Transverse colon (tissue), 4 donors: ENCODE measurements at regions not wholly inside any gene's neighbourhood (a gene's known extent, or its start where the extent isn't known, plus 50 kb on each side); places are given as distances from the start of the nearest gene placed in this dataset.

Experiments used
- DNase-seq: peaks from one replicate; pipeline ENCODE4 v3.0.0-alpha.2; 2019
- H3K27ac ChIP-seq, 4 donors: fragments of 200-600 bp; sonication (generic); 2 replicates each; pipeline ENCODE4 v1.5.1; 2016 to 2018; ENCODE audit warnings: inconsistent platforms in 4 of 4
- H3K27me3 ChIP-seq: fragments of 200-600 bp; sonication (generic); 2 replicates; pipeline ENCODE4 v1.5.1; 2017; ENCODE audit warnings: inconsistent platforms
- H3K36me3 ChIP-seq, 4 donors: fragments of 200-600 bp; sonication (generic); 2 replicates each; pipeline ENCODE4 v1.5.1; 2017 to 2019; ENCODE audit warnings: inconsistent platforms in 4 of 4
- H3K4me1 ChIP-seq, 4 donors: fragments of 200-600 bp; sonication (generic); 2 replicates each; pipeline ENCODE4 v1.5.1; 2017 to 2020; ENCODE audit warnings: inconsistent platforms in 4 of 4
- H3K4me3 ChIP-seq, 4 donors: fragments of 200-600 bp; sonication (generic); 1 replicate in 1 of 4; 2 replicates in 3 of 4; pipeline versions ENCODE4 v1.5.1 to v1.6.1; 2017 to 2019; ENCODE audit warnings: inconsistent platforms in 4 of 4
- H3K9me3 ChIP-seq, 2 donors: fragments of 200-600 bp; sonication (generic); 2 replicates each; pipeline ENCODE4 v1.5.1; 2017 to 2019; ENCODE audit warnings: inconsistent platforms in 2 of 2
- CTCF ChIP-seq, 5 experiments: fragments of 200-600 bp in 3 of 5; fragments of 450-650 bp in 2 of 5; sonication (generic) in 3 of 5; IDR thresholded peaks; 1 replicate in 2 of 5; 2 replicates in 3 of 5; pipeline ENCODE4 v1.5.1; 2016 to 2017; ENCODE audit warnings: antibody characterized with exemption in 5 of 5, inconsistent platforms in 3 of 5, mild to moderate bottlenecking in 2 of 5, moderate library complexity in 1 of 5
- EP300 ChIP-seq: sonication (generic); formaldehyde crosslinking; IDR thresholded peaks from one replicate; pipeline ENCODE4 v1.6.1; 2017; ENCODE audit warnings: antibody characterized with exemption, low read depth
- POLR2A ChIP-seq: fragments of 450-650 bp; IDR thresholded peaks from one replicate; pipeline ENCODE4 v1.6.1; 2016; ENCODE audit warnings: antibody characterized with exemption, mild to moderate bottlenecking, moderate library complexity
- POLR2AphosphoS5 ChIP-seq, 3 donors: sonication (generic); formaldehyde crosslinking; IDR thresholded peaks; one replicate each; pipeline ENCODE4 v1.6.1; 2016; ENCODE audit warnings: antibody characterized with exemption in 3 of 3
- WGBS, 2 donors: methylation state at CpG; one replicate each; pipeline ENCODE4 v1.1.5; 2018; ENCODE audit warnings: low coverage in 1 of 2; 5-methylcytosine and 5-hydroxymethylcytosine counted together
- in situ Hi-C, 4 donors: fragments of 200-750 bp; cut with MboI; loops; one replicate each; pipeline versions ENCODE4 v1.15.0 to v1.15.1; 2017; ENCODE audit warnings: low sequenced_read_pairs in 3 of 4, low pct_ligation_motif_present in 1 of 4, low pct_unique_long_range_greater_than_20kb in 1 of 4
- intact Hi-C: fragments of 100-400 bp; cut with DNase I; formaldehyde crosslinking; loops from one replicate; pipeline ENCODE4 v1.15.1; 2023; ENCODE audit warnings: low total_unique reads

GRCh38 chr5:2007878-2008501 is 125.3 kb upstream of the IRX4 start:
- no peaks in the 10 kb centered on the region for H3K27me3 ChIP-seq
- 63% methylated on average over 35 of the region's 35 CpGs; no CpG with 5 or more reads in 1 of the 2 donors for WGBS, 2 donors
- H3K27ac ChIP-seq, result no peak overlapping the region
- intact Hi-C loops (no loop called here), in situ Hi-C loops (loop anchor here in 3 of 4 donors (25.0 kb wide), 2 partner anchors 246 to 271 kb away; no protein-coding TSS in a partner anchor)
- H3K4me1 ChIP-seq, result no peaks in the 10 kb centered on the region
- DNase-seq, result no peak
- no peak for TF ChIP-seq POLR2A
- TF ChIP-seq EP300, result no peak
- no peak for TF ChIP-seq CTCF (IDR thresholded peaks at IDR 0.05)
- no peak for TF ChIP-seq POLR2AphosphoS5 (IDR thresholded peaks at IDR 0.05)
- no peak overlapping the region for H3K4me3 ChIP-seq
- H3K9me3 ChIP-seq, result no peaks in the 10 kb centered on the region
- H3K36me3 ChIP-seq, result no peaks in the 10 kb centered on the region

GRCh38 chr5:2007496-2007877 is 124.8 kb upstream of the IRX4 start:
- Histone ChIP-seq H3K27me3 (no peaks in the 10 kb centered on the region), H3K27ac (no peak overlapping the region), H3K9me3 (no peaks in the 10 kb centered on the region), H3K36me3 (no peaks in the 10 kb centered on the region), H3K4me3 (no peak overlapping the region), H3K4me1 (no peaks in the 10 kb centered on the region)
- in situ Hi-C loops, result loop anchor here in 3 of 4 donors (25.0 kb wide), 2 partner anchors 245 to 270 kb away; no protein-coding TSS in a partner anchor
- no peak for TF ChIP-seq POLR2AphosphoS5 (IDR thresholded peaks at IDR 0.05)
- no peak for TF ChIP-seq EP300
- TF ChIP-seq POLR2A, result no peak
- TF ChIP-seq CTCF (IDR thresholded peaks at IDR 0.05), result no peak
- DNase-seq, result no peak
- WGBS, 2 donors, result 70% methylated on average over 23 of the region's 24 CpGs; no CpG with 5 or more reads in 1 of the 2 donors
- intact Hi-C loops, result no loop called here

GRCh38 chr5:2006971-2007291 is 124.2 kb upstream of the IRX4 start:
- 97% methylated on average over 7 of the region's 14 CpGs; no CpG with 5 or more reads in 1 of the 2 donors for WGBS, 2 donors

More at GRCh38 chr5:2006971-2007291, 124.2 kb upstream of the IRX4 start:
- H3K9me3 ChIP-seq, result no peaks in the 10 kb centered on the region
- no peaks in the 10 kb centered on the region for H3K36me3 ChIP-seq
- no peak for TF ChIP-seq POLR2A
- TF ChIP-seq EP300, result no peak
- no peak for TF ChIP-seq CTCF (IDR thresholded peaks at IDR 0.05)
- TF ChIP-seq POLR2AphosphoS5 (IDR thresholded peaks at IDR 0.05), result no peak
- H3K4me1 ChIP-seq, result no peaks in the 10 kb centered on the region
- H3K27me3 ChIP-seq, result no peaks in the 10 kb centered on the region
- intact Hi-C loops, result no loop called here
- in situ Hi-C loops, result loop anchor here in 3 of 4 donors (25.0 kb wide), 2 partner anchors 245 to 270 kb away; no protein-coding TSS in a partner anchor
- DNase-seq, result no peak
- H3K27ac ChIP-seq, result no peak overlapping the region
- H3K4me3 ChIP-seq, result no peak overlapping the region
